ENCODE measurements at regions not wholly inside any gene's neighbourhood (a gene's known extent, or its start where the extent isn't known, plus 50 kb on each side); places are given as distances from the start of the nearest gene placed in this dataset.

DNA sequence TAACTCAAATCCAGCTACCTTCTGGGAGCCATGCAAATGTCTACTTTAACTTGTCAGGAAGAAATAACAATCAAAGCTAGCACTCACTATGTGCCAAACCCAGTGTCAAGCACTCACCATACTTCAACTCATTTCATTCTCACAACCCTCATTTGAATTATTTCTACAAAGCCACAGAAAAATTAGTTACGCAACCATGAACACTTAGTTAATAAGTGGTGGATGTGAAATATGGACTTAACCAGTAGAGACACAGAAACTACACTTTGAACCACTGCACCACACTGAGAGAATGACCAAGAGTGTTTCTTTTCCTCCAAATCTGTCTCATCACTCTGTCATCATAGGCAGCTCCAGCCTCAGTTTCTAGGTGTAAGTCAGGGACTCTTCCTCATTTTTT is 91.0 kb upstream of the MBNL1 start:
- TF ChIP-seq, protein P1, sequence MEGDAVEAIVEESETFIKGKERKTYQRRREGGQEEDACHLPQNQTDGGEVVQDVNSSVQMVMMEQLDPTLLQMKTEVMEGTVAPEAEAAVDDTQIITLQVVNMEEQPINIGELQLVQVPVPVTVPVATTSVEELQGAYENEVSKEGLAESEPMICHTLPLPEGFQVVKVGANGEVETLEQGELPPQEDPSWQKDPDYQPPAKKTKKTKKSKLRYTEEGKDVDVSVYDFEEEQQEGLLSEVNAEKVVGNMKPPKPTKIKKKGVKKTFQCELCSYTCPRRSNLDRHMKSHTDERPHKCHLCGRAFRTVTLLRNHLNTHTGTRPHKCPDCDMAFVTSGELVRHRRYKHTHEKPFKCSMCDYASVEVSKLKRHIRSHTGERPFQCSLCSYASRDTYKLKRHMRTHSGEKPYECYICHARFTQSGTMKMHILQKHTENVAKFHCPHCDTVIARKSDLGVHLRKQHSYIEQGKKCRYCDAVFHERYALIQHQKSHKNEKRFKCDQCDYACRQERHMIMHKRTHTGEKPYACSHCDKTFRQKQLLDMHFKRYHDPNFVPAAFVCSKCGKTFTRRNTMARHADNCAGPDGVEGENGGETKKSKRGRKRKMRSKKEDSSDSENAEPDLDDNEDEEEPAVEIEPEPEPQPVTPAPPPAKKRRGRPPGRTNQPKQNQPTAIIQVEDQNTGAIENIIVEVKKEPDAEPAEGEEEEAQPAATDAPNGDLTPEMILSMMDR (IDR thresholded peaks at IDR 0.05; ENCODE audit: low read depth, low read length, poor library complexity, severe bottlenecking) = no peak
- no peak for TF ChIP-seq EZH2phosphoT487 (IDR thresholded peaks at IDR 0.05; ENCODE audit: borderline replicate concordance, low read length)
